CD4-positive, alpha-beta T cell treated with Interleukin-2 at 100 ng/mL for 4 hours (primary cell): ENCODE measurements at regions not wholly inside any gene's neighbourhood (a gene's known extent, or its start where the extent isn't known, plus 50 kb on each side); places are given as distances from the start of the nearest gene placed in this dataset.

Experiments used
- DNase-seq: peaks from one replicate; pipeline ENCODE4 v3.0.0-alpha.2; 2020; ENCODE audit warnings: low spot score

DNA sequence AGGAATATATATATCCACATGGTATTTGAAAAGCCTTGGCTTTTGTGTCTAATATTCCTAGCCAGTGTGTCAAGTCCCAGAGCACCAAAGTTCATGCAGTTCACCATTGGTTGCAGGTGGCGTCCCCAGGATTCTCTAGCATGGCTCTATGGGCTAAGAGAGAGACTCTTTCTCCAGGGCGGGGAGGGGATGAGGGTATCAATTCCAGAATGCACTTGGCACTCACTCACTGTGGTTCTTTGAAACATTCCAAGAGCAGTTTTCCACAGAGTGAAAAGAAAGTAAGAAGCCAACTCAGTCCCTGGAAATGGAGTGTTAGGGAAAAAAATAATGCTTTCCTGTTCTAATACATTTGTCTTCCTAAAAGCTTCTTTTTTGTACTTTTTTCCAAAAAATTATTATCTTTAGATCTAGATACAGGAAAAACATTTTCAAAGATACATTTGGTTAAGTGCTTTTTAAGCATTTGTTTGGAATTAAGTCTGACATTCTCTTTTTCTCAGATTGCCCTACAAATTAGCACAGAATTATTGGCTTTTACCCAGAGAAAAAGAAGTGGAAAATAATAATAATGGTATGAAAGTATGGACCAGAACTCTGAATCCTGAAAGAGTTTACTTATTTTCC is 239.9 kb downstream of the PAX3 start:
- DNase-seq, result no peak

DNA sequence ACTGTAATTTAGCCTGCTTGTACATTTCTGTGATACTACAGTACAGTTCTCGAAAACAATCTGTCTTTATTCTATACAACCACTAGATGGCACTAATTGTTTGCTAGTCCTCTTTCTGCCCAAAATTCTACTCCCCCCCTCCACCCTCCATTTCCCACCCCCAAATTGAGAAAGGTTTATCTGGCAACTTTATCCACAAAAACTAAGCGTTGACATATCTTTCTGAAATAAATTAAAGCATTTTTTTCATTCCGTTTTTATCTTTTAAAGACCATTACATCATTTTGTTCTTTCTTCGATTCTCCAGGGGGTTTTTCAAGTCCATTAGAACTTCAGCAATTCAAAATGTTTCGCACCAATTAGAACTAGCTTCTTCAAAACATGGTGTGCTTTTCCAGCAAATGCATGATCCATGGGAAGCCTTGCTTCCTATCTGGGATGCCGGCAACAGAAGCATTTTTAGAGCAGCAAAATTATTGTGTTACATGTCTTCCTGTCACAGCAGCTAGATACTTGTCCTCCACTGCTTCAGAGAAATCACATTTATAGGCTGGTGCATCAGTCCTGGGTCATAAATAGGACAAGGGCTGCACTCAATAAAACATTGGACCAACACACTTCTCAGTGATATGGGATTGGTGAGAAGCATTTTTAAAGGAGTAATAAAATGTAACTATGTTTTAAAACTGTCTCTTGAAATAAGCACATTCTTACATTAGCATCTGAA is 241.3 kb downstream of the PAX3 start:
- peak; percentile 1 for DNase-seq

DNA sequence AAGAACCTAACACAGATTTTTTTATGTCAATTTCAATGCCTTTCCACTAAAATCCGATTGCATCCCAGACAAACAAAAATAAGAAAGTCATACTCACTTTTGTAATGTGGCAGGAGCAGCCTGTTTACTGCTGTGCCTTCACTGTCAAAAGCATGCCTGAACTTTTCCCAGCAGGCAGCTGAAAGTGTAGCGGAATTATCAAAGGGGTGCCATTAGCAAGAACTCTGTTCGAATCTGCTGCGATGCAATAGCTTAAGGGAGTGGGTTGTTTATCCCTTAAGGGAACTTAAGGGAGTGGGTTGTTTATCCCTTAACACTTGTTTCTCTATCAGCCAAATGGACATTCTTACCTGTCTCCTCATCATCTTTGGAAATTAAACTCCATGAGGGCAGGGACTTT is 243.5 kb downstream of the PAX3 start:
- DNase-seq, result no peak

DNA sequence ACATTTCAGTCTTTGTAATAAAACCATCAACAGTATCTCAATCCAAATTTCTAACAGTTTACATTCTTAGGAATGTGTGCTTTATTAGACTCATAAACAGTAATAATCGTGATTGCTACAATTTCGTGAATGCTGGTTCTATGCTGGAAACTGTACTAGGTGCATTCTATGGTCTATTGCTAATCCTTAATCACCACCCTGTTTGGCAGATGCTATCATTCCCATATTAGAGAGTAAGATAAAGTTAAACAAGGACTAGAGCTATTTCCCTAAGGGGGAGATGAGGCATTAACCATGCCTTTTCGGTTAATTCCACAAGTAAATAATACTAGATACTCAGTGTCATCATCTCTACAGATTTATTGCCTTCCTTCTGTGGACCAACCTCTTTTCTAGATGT is 244.0 kb downstream of the PAX3 start:
- no peak for DNase-seq

DNA sequence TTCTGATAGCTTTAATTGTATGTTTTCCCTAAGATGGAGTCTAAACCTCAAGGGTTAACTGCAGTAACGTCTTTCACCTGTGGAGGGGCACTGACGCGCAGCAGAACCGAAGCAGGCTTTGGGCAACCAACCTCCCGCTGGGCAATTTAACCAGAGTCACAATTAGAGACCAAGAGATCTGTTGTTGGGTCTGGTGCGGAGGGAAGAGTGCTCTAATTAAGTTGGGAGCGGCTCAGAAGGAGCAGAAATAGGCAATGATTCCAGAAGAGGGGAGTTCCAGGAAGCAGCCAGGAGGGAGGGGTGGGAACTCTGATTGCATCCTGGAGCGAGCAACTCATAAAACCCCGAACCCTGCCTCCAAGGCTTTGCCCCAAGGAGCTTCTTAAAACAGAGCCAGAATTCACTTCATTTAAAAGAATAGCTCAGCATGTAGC is 245.8 kb downstream of the PAX3 start:
- no peak for DNase-seq

DNA sequence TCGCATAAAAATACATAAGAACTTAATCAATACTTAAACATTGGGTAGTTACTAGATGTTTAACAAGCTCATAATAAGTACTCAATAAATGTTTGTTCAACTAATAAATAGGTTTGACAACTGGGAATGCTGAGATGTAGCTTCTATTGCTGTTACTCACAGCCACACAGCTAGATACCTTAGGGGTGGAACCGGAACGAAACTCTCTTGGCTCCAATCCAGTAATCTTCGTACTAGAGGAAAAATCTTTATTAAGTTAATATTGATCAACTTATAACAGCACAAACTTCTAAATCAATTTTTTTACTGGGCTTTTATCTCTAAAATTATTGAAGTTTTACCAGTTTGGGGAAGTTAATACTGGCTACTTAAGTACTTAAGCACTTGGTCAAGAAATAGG is 247.8 kb downstream of the PAX3 start:
- DNase-seq, result no peak

DNA sequence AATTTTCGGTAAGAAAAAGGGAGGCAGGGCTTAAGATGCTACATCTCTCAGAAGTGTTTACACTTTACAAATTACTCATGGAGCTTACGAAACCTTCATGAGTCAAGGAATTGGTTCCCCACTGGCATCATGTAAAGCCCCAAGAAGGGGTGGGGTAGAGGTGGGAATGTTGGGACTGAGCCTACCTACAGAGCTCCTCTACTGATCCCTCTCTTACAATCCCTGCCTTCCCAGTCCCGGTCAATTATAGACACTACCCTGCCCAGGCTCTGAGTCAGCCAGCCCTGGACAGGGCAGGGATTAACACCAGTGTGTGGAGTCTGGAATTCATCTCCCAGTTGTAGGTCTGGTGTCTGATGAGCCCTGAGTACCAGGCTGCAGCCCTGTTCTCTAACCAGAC is 248.9 kb downstream of the PAX3 start:
- DNase-seq, result no peak

DNA sequence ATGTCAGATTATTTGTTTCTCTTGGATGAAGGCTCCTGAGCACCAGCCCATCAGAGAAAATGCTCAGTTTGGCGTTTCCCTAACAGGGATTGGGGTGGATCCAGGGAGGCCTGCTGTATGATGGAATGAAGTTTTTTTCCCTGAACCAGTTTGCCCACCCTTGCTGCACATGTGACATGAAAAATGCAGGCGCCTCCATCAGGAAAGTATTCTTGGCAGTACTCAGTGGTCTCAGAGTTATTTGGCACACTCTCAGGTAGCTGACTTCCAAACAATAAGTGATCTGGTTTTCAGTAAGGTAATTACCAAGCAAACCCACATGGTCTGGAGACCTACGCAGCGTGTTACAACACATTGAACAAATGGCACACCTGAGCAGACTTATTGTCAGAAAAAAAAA is 254.9 kb downstream of the PAX3 start:
- no peak for DNase-seq

DNA sequence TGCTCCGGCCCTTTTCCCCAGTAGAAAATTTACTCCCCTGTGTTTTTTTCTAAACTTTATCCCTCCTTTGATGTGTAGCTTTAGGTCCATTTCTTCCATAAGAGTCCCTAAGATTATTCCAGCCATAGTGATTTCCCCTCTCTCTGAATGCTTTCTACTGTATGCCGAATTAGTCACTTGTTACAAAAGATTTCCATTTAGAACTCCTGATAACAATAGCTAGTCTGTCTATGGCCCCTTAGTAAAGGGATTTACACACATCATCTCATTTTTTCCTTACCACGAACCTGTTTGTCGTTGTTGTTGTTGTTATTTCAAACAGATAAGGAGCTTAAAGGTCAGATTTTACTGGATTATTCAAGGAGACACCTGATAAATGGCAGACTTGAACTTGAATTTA is 256.1 kb downstream of the PAX3 start:
- DNase-seq, result no peak

DNA sequence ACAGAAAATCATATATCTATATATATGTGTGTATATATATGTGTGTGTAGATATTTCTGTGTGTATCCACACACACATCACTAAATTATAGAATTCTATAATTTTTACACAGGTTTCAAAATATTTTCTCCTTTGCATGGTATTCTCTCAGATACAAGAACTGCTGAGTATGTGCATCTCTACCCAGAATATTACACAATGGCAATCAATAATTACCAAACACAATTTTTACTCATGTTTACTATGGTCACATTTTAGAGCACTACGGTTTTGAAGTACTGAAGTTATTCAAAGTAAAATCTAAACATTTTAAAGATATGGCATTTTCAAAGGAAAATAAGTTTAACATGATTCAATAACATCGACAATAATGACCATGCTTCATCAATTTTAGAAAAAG is 258.5 kb downstream of the PAX3 start:
- DNase-seq, result no peak

DNA sequence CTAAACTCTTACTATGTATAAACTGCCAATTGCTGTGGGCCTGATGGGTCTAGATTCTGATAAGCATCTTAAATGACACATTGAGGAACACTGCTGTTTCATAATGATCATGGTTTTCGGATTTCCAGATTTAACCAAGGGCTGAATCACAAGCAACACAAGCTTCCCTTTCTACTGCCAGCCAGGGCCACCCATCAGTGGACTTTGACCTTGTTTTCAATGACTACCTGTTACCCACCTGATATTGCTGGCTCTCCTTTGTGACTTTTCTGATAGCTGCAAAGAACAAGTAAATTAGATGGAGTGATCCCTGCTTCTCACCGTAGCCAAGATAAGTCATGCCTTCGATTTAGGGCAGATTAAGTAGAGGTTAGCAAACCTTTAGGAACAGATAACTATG is 259.0 kb downstream of the PAX3 start:
- no peak for DNase-seq

DNA sequence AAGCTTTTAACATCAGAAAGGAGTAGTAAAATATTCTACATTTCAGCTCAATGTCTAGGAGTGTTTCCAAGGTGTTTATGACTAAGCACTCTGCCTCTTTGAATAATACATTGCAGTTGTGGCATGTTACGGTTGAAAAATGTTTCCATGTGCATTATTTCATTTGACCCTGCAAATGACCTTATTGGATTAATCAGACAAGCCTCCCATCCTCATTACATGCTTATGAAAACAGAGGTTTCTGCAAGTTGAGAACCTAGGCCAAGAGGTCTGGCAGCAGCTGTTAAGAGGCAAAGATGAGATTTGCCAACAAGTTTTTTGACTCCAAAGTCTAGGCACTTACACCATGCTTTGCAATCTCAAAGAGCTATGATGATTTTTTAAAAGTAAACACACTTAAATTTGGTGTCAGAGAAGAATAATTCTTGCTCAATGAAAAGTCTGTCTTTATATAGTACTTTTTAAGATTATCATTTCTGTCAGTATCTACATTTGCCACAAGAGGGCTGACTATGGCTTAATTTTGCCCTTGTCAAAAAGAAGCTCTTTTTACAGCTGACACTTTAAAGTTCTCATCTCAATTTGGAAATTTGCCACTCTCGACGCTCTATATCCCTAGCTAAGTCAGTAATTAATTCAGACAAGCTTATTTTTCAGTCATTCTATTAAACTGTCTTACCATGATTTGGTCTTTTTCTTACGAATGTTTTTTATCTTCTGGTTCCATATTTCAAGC is 260.6 kb downstream of the PAX3 start:
- DNase-seq, result no peak

DNA sequence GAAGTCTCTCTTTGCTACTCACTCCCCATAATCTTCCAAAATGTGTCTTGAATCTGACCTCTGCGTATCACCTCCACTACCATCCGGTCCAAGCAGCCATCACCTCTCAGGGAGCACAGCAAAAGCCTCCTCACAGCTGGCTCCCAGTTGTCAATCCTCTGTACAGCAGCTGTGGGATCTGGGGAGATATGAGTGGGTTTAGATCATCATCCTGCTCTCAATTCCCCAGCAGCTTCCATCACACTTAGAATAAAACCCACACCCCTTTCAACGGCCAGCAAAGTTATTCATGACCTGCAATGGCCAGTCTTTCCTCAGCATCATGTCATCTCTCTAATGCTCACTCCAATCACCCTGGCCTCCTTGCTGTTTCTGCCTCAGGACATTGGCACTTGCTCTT is 261.6 kb downstream of the PAX3 start:
- DNase-seq, result no peak

DNA sequence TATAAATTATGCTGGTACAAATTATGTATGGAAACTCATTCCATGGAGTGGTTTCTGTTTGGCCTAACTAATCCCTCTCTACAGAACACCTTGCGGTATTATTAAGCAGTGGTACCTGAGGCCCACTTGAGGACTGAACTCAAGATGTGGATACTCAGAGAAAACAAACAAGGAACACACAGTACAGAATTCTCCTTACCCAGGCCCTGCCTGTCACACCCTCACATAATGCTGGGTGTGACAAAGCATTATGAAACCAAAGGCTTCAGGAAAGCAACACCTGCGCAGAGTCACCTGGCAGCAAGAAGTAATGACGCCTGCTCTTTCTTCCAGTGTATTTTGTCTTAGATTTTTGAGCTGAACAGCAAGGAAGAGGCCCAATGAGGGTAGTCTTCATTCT is 264.7 kb downstream of the PAX3 start:
- no peak for DNase-seq

DNA sequence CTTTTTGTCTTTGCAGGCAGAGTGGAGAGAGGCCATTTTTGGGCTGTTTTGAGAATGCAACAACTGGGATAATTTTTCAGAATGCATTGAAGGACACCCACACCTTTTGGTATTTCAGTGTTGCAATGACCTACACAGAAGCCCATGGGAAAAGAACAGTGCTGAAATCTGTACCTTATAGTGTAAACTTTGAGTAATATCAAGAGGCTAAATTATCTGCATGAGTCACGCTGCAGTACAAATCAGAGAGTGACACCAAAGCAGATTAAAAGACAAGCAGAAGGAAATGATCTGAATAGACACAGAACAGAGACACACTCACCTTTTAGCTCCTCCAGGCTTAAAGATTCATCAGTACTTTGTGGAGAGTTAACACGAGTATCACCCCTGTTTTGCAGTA is 265.3 kb downstream of the PAX3 start:
- no peak for DNase-seq

DNA sequence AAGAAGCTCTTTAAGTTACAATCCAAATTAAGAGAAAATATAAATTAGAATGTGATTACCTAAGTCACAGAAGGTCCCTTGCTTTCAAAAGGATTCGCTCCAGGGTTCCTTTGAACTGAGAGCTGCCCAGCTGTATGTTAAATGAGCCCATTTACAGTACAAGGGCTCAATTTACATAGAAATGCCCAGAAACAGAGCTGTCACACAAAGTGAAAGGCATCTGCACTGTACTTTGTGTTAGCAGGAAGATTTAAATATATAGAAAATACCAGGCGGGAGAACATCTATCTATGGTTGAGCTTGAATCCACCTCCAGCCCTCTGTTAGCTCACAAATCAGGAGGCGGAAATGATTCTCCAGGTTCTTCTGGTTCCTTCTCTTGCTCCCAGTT is 272.9 kb downstream of the PAX3 start:
- no peak for DNase-seq

DNA sequence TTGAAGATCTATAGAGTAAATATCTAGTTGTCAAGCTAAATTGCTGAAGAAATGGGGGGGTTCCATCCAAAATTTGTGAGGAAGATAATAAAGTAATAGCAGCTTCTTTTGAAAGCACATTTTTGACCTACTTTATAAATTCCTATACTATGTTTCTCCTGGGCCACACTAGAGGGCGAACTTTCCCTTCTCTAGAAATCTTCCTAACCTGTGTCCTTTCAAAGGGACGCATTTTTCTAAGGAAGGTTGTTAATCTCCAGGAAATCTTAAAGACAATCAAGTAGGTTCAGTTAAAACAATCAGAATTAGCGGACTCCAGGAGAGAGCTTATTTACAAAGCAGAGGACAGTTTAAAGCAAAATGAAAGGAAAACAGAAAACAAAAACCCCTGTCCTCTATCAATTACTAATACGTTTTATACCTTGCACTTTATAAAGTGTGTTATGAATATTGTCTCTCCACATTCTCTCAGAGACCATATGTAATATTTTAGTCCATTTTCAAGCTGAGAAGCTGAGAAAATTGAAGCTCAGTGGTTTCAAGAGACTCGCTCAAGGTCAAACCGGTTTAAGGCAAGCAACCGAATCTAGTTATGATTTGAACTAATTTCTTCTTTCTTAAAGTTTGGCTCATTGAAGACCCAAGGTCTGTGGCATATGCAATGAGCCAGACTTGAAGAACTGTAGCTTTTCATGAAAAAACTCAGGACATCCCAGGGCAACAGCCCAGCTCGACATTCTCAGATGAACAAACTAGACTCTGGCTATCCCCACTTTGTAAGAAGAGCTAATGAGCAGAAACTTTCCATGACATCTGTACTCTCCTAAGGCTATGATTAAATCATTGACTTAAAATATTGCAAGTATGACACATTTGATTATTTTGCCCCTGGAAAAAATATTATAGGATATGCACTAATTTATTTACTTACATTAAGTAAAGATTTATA is 273.6 kb downstream of the PAX3 start:
- no peak for DNase-seq

DNA sequence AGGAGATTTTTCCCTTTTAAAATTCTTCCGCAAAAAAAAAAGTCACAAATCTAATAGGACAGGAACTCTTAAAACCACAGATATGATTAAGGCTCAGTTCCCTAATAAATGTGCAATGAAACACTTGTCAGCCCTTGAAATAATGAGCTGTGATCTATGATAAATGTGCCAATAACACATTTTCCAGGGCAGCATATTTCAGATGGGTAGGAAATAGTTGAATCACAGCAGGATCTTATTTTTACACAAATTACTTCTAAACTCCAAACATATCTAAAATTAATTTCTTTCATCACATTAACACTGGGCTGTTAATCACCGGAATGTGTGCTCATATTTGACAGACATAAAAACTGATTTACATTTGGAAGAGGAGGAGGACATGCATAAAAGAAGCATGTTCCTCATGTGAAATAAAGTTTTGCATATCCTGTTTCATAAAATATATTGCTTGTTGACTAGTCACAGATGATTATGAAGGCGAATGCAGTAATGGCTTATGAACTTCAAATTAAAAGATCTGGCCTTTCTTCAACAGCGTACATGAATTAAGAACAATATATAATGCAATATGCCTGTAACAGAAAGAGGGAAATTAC is 281.4 kb downstream of the PAX3 start:
- DNase-seq, result no peak

DNA sequence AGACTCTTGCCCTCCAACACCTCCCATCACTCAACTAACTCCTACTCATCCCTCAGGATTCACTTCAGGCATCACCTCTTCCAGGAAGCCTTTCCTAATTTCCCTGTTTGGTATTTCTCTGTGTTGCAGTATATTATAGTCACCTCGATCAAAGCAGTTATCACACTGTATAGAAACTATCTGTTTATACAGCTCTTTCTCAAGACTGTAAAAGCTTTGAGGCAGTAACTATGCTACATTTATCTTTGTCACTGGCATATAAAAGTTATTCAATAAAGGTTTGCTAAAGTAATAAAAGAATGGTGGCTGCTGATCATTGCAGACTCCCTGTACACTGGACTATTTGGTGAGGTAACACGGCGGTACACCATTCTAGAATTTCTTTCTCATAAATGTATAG is 284.9 kb downstream of the PAX3 start:
- no peak for DNase-seq

DNA sequence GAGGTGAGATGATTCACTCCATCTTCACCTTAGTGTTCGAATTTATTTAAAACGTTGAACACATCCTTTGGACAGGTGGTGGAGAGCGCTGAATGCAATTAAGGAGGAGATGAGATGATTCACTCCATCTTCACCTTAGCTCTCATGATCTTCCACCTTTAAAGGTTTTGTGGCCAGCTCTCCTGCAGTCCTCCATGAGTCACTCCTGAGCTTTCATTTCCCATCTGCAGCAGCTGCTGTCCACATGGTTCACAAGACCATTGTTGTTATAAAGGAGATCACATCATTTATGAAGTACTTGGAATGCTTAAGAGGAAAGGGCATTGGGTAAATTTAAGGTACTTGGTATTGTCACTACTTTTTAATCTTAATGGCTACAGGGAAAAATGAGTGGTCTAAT is 298.5 kb downstream of the PAX3 start:
- no peak for DNase-seq

DNA sequence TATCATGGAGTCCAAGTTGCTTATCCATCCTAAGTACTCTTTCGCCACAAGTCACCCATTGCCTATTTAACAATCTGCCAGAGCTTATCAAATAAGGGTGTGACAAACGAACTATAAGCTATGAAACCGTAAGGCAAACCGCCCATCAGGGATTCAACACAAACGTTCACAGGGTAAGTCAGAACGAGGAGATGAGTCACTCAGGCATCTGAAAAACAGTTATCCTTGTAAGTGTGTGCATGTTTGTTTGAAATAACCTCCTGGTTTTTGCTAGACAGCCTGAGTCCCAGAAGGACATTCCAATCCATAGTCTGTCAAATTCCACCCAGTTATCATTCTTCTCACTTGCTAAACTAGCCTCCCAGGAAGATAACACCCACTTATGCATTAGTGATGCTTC is 299.1 kb downstream of the PAX3 start:
- no peak for DNase-seq

DNA sequence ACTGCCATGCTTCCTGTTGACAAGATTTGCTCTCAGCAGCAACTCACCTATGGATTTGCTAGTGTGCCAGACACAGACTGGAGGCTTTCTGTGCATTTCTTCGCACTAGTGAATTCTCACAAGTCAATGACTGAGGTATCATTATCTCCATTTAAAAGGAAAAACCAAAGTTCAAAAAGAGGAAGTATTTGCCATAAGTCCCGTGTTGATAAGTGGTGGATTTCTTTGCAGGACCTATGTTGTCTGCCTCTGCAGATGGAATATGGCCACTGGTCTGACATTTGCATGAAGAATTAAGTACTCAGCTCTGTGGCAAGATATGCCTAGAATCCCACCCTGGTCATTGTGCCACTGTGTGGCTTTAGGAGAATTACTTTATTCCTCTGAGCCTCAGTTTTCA is 299.6 kb downstream of the PAX3 start:
- DNase-seq, result no peak
